Right atrium auricular region (tissue), 2 donors: ENCODE measurements at regions not wholly inside any gene's neighbourhood (a gene's known extent, or its start where the extent isn't known, plus 50 kb on each side); places are given as distances from the start of the nearest gene placed in this dataset.

ENCODE experiments used
- DNase-seq: peaks from one replicate; pipeline ENCODE4 v3.0.0-alpha.2; 2019; ENCODE audit warnings: low spot score
- H3K27ac ChIP-seq, 2 donors: fragments of 200-600 bp; sonication (generic); 1 replicate in 1 of 2; 2 replicates in 1 of 2; pipeline ENCODE4 v1.5.1; 2016 to 2019
- H3K27me3 ChIP-seq, 2 donors: fragments of 200-600 bp; sonication (generic); one replicate each; pipeline versions ENCODE4 v1.5.1 to v1.6.0; 2017 to 2019
- H3K36me3 ChIP-seq: fragments of 200-600 bp; sonication (generic); one replicate; pipeline ENCODE4 v1.5.1; 2016
- H3K4me1 ChIP-seq, 2 donors: fragments of 200-600 bp; sonication (generic); one replicate each; pipeline versions ENCODE4 v1.5.1 to v1.6.0; 2017 to 2019
- H3K4me3 ChIP-seq, 2 donors: fragments of 200-600 bp; sonication (generic); 1 replicate in 1 of 2; 2 replicates in 1 of 2; pipeline ENCODE4 v1.5.1; 2017 to 2019; ENCODE audit warnings: mild to moderate bottlenecking in 1 of 2, moderate library complexity in 1 of 2
- H3K9me3 ChIP-seq, 2 donors: fragments of 200-600 bp; sonication (generic); one replicate each; pipeline ENCODE4 v1.5.1; 2019
- CTCF ChIP-seq, 2 donors: fragments of 200-600 bp; sonication (generic); IDR thresholded peaks; one replicate each; pipeline ENCODE4 v1.5.1; 2019; ENCODE audit warnings: antibody characterized with exemption in 2 of 2

GRCh38 chr14:97543221-97543620, 746.0 kb downstream of the VRK1 start:
- Histone ChIP-seq H3K4me1 (no peaks in the 10 kb centered on the region), H3K9me3 (no peaks in the 10 kb centered on the region), H3K36me3 (no peaks in the 10 kb centered on the region), H3K27me3 (no peaks in the 10 kb centered on the region), H3K4me3 (no peak overlapping the region), H3K27ac (no peak overlapping the region)
- no peak for TF ChIP-seq CTCF (IDR thresholded peaks at IDR 0.05)
- no peak for DNase-seq

GRCh38 chr14:97543816-97544215, 746.6 kb downstream of the VRK1 start:
- Histone ChIP-seq H3K27ac (no peak overlapping the region), H3K9me3 (no peaks in the 10 kb centered on the region), H3K4me1 (no peaks in the 10 kb centered on the region), H3K27me3 (no peaks in the 10 kb centered on the region), H3K4me3 (no peak overlapping the region), H3K36me3 (no peaks in the 10 kb centered on the region)
- TF ChIP-seq CTCF (IDR thresholded peaks at IDR 0.05), result no peak
- no peak for DNase-seq

GRCh38 chr14:97544571-97544970, 747.4 kb downstream of the VRK1 start:
- H3K27me3 ChIP-seq, result no peaks in the 10 kb centered on the region
- no peaks in the 10 kb centered on the region for H3K9me3 ChIP-seq
- no peak for TF ChIP-seq CTCF (IDR thresholded peaks at IDR 0.05)
- no peaks in the 10 kb centered on the region for H3K4me1 ChIP-seq
- H3K4me3 ChIP-seq, result no peak overlapping the region
- DNase-seq, result no peak
- H3K27ac ChIP-seq, result no peak overlapping the region
- H3K36me3 ChIP-seq, result no peaks in the 10 kb centered on the region

GRCh38 chr14:97546491-97547230, 749.5 kb downstream of the VRK1 start:
- H3K4me1 ChIP-seq, result no peaks in the 10 kb centered on the region
- H3K4me3 ChIP-seq, result no peak overlapping the region
- no peaks in the 10 kb centered on the region for H3K9me3 ChIP-seq
- TF ChIP-seq CTCF (IDR thresholded peaks at IDR 0.05), result no peak
- no peak overlapping the region for H3K27ac ChIP-seq
- no peaks in the 10 kb centered on the region for H3K36me3 ChIP-seq
- no peaks in the 10 kb centered on the region for H3K27me3 ChIP-seq
- DNase-seq, result no peak

- no peaks in the 10 kb centered on the region for H3K4me1 ChIP-seq
- H3K27ac ChIP-seq, result no peak overlapping the region
- H3K4me3 ChIP-seq, result no peak overlapping the region
- no peak for DNase-seq
- no peaks in the 10 kb centered on the region for H3K36me3 ChIP-seq
- no peaks in the 10 kb centered on the region for H3K27me3 ChIP-seq
- H3K9me3 ChIP-seq, result no peaks in the 10 kb centered on the region
- no peak for TF ChIP-seq CTCF (IDR thresholded peaks at IDR 0.05)
Observed at GRCh38 chr14:97550463-97550862, 753.3 kb downstream of the VRK1 start.

GRCh38 chr14:97554597-97554996, 757.4 kb downstream of the VRK1 start:
- TF ChIP-seq CTCF (IDR thresholded peaks at IDR 0.05), result no peak
- no peak overlapping the region for H3K27ac ChIP-seq
- H3K4me1 ChIP-seq, result no peaks in the 10 kb centered on the region
- no peak overlapping the region for H3K4me3 ChIP-seq
- H3K27me3 ChIP-seq, result no peaks in the 10 kb centered on the region
- no peak for DNase-seq
- H3K9me3 ChIP-seq, result no peaks in the 10 kb centered on the region
- H3K36me3 ChIP-seq, result no peaks in the 10 kb centered on the region
